ENCODE measurements at regions not wholly inside any gene's neighbourhood (a gene's known extent, or its start where the extent isn't known, plus 50 kb on each side); places are given as distances from the start of the nearest gene placed in this dataset.
"Not testable (repeated sequence)": the region's sequence is repeated elsewhere in the genome, so short reads cannot be mapped to it uniquely, and the experiment has no call there.

GRCh38 chr4:104283303-104283702, 211.4 kb downstream of the CXXC4 start:
- Mint-ChIP-seq H3K36me3 (no peaks in the 10 kb centered on the region), H3K27me3 (no peaks in the 10 kb centered on the region), H3K27ac (no peak overlapping the region), H3K4me3 (no peak overlapping the region), H3K9me3 (peaks cover 4% of the 10 kb centered on the region), H3K4me1 (ENCODE audit: low read depth) (no peaks in the 10 kb centered on the region)
- ChIA-PET POLR2A (no interaction called here), CTCF (no interaction called here)
- intact Hi-C loops (cut with micrococcal nuclease) = no loop called here
- no peak for DNase-seq

- Mint-ChIP-seq H3K9me3 (no peaks in the 10 kb centered on the region), H3K27me3 (no peaks in the 10 kb centered on the region), H3K36me3 (no peaks in the 10 kb centered on the region), H3K4me3 (no peak overlapping the region), H3K27ac (no peak overlapping the region), H3K4me1 (ENCODE audit: low read depth) (no peaks in the 10 kb centered on the region)
- POLR2A ChIA-PET = no interaction called here
- DNase-seq = no peak
- intact Hi-C loops (cut with micrococcal nuclease) = no loop called here
- CTCF ChIA-PET = no interaction called here
Measured at GRCh38 chr4:104279744-104280143, 214.9 kb downstream of the CXXC4 start.

- Mint-ChIP-seq H3K27ac (no peak overlapping the region), H3K36me3 (no peaks in the 10 kb centered on the region), H3K27me3 (no peaks in the 10 kb centered on the region), H3K9me3 (peaks cover 3% of the 10 kb centered on the region), H3K4me3 (no peak overlapping the region), H3K4me1 (ENCODE audit: low read depth) (no peaks in the 10 kb centered on the region)
- DNase-seq = no peak
- ChIA-PET CTCF (no interaction called here), POLR2A (no interaction called here)
- intact Hi-C loops (cut with micrococcal nuclease) = no loop called here
Measured at GRCh38 chr4:104272966-104273365, 221.7 kb downstream of the CXXC4 start.

- POLR2A ChIA-PET; intact Hi-C loops (cut with micrococcal nuclease); H3K36me3 Mint-ChIP-seq; CTCF ChIA-PET; H3K27me3 Mint-ChIP-seq; H3K4me3 Mint-ChIP-seq; H3K9me3 Mint-ChIP-seq; DNase-seq; H3K4me1 Mint-ChIP-seq (ENCODE audit: low read depth); H3K27ac Mint-ChIP-seq: not testable (repeated sequence)
Measured at GRCh38 chr4:104269603-104270002, 225.1 kb downstream of the CXXC4 start.

GRCh38 chr4:104263100-104263499, 231.6 kb downstream of the CXXC4 start:
- CTCF ChIA-PET = no interaction called here

GRCh38 chr4:104262678-104263077, 232.0 kb downstream of the CXXC4 start:
- peaks cover 1% of the 10 kb centered on the region for H3K9me3 Mint-ChIP-seq
- POLR2A ChIA-PET = no interaction called here
- no peaks in the 10 kb centered on the region for H3K27me3 Mint-ChIP-seq
- CTCF ChIA-PET = no interaction called here
- no peaks in the 10 kb centered on the region for H3K4me1 Mint-ChIP-seq (ENCODE audit: low read depth)
- H3K27ac Mint-ChIP-seq = no peak overlapping the region
- no peaks in the 10 kb centered on the region for H3K36me3 Mint-ChIP-seq
- DNase-seq = no peak
- H3K4me3 Mint-ChIP-seq = no peak overlapping the region
- intact Hi-C loops (cut with micrococcal nuclease) = no loop called here

More at GRCh38 chr4:104263100-104263499, 231.6 kb downstream of the CXXC4 start:
- Mint-ChIP-seq H3K27me3 (no peaks in the 10 kb centered on the region), H3K4me1 (ENCODE audit: low read depth) (no peaks in the 10 kb centered on the region), H3K4me3 (no peak overlapping the region), H3K9me3 (peaks cover 1% of the 10 kb centered on the region), H3K27ac (no peak overlapping the region), H3K36me3 (no peaks in the 10 kb centered on the region)
- no peak for DNase-seq
- intact Hi-C loops (cut with micrococcal nuclease) = no loop called here
- POLR2A ChIA-PET = no interaction called here

GRCh38 chr4:104248726-104249125, 246.0 kb downstream of the CXXC4 start:
- ChIA-PET CTCF (no interaction called here), POLR2A (no interaction called here)
- no peaks in the 10 kb centered on the region for H3K27me3 Mint-ChIP-seq
- H3K27ac Mint-ChIP-seq = no peak overlapping the region
- peaks cover 10% of the 10 kb centered on the region for H3K9me3 Mint-ChIP-seq
- no peak for DNase-seq
- H3K36me3 Mint-ChIP-seq = no peaks in the 10 kb centered on the region
- H3K4me1 Mint-ChIP-seq (ENCODE audit: low read depth) = no peaks in the 10 kb centered on the region
- intact Hi-C loops (cut with micrococcal nuclease) = no loop called here
- no peak overlapping the region for H3K4me3 Mint-ChIP-seq

- Mint-ChIP-seq H3K27me3 (no peaks in the 10 kb centered on the region), H3K9me3 (no peaks in the 10 kb centered on the region), H3K27ac (no peak overlapping the region), H3K4me1 (ENCODE audit: low read depth) (no peaks in the 10 kb centered on the region), H3K36me3 (no peaks in the 10 kb centered on the region), H3K4me3 (no peak overlapping the region)
- DNase-seq = no peak
- intact Hi-C loops (cut with micrococcal nuclease) = no loop called here
- ChIA-PET POLR2A (no interaction called here), CTCF (no interaction called here)
Measured at GRCh38 chr4:104235967-104236366, 258.7 kb downstream of the CXXC4 start.

- Mint-ChIP-seq H3K4me3 (no peak overlapping the region), H3K27me3 (no peaks in the 10 kb centered on the region), H3K27ac (no peak overlapping the region), H3K9me3 (peaks cover 5% of the 10 kb centered on the region), H3K36me3 (no peaks in the 10 kb centered on the region), H3K4me1 (ENCODE audit: low read depth) (no peaks in the 10 kb centered on the region)
- ChIA-PET CTCF (no interaction called here), POLR2A (no interaction called here)
- intact Hi-C loops (cut with micrococcal nuclease) = no loop called here
- no peak for DNase-seq
Measured at GRCh38 chr4:104217526-104217925, 277.2 kb downstream of the CXXC4 start.

GRCh38 chr4:104211657-104212056, 283.0 kb downstream of the CXXC4 start:
- no peak overlapping the region for H3K4me3 Mint-ChIP-seq
- H3K27me3 Mint-ChIP-seq = no peaks in the 10 kb centered on the region
- no peaks in the 10 kb centered on the region for H3K36me3 Mint-ChIP-seq
- H3K27ac Mint-ChIP-seq = no peak overlapping the region
- no peak for DNase-seq
- H3K9me3 Mint-ChIP-seq = peaks cover 5% of the 10 kb centered on the region
- CTCF ChIA-PET = no interaction called here
- POLR2A ChIA-PET = no interaction called here
- H3K4me1 Mint-ChIP-seq (ENCODE audit: low read depth) = no peaks in the 10 kb centered on the region
- intact Hi-C loops (cut with micrococcal nuclease) = no loop called here

- Mint-ChIP-seq H3K27me3 (no peaks in the 10 kb centered on the region), H3K4me1 (ENCODE audit: low read depth) (no peaks in the 10 kb centered on the region), H3K4me3 (no peak overlapping the region), H3K36me3 (no peaks in the 10 kb centered on the region), H3K9me3 (peaks cover 5% of the 10 kb centered on the region), H3K27ac (no peak overlapping the region)
- ChIA-PET POLR2A (no interaction called here), CTCF (no interaction called here)
- intact Hi-C loops (cut with micrococcal nuclease) = no loop called here
- no peak for DNase-seq
Measured at GRCh38 chr4:104210420-104210819, 284.3 kb downstream of the CXXC4 start.

- ChIA-PET POLR2A (no interaction called here), CTCF (no interaction called here)
- no peaks in the 10 kb centered on the region for H3K36me3 Mint-ChIP-seq
- intact Hi-C loops (cut with micrococcal nuclease) = no loop called here
- H3K27me3 Mint-ChIP-seq = no peaks in the 10 kb centered on the region
- peaks cover 5% of the 10 kb centered on the region for H3K9me3 Mint-ChIP-seq
- no peak overlapping the region for H3K4me3 Mint-ChIP-seq
- DNase-seq = no peak
- no peak overlapping the region for H3K27ac Mint-ChIP-seq
- H3K4me1 Mint-ChIP-seq (ENCODE audit: low read depth) = no peaks in the 10 kb centered on the region
Measured at GRCh38 chr4:104206784-104207183, 287.9 kb downstream of the CXXC4 start.

GRCh38 chr4:104205116-104205515, 289.6 kb downstream of the CXXC4 start:
- Mint-ChIP-seq H3K4me3 (no peak overlapping the region), H3K27me3 (no peaks in the 10 kb centered on the region), H3K4me1 (ENCODE audit: low read depth) (no peaks in the 10 kb centered on the region), H3K27ac (no peak overlapping the region), H3K36me3 (no peaks in the 10 kb centered on the region), H3K9me3 (peaks cover 5% of the 10 kb centered on the region)
- intact Hi-C loops (cut with micrococcal nuclease) = no loop called here
- ChIA-PET CTCF (no interaction called here), POLR2A (no interaction called here)
- no peak for DNase-seq

- Mint-ChIP-seq H3K4me3 (no peak overlapping the region), H3K27me3 (no peaks in the 10 kb centered on the region), H3K36me3 (no peaks in the 10 kb centered on the region), H3K27ac (no peak overlapping the region), H3K4me1 (ENCODE audit: low read depth) (no peaks in the 10 kb centered on the region), H3K9me3 (peaks cover 2% of the 10 kb centered on the region)
- no peak for DNase-seq
- intact Hi-C loops (cut with micrococcal nuclease) = no loop called here
- ChIA-PET POLR2A (no interaction called here), CTCF (no interaction called here)
Measured at GRCh38 chr4:104188301-104188700, 306.4 kb downstream of the CXXC4 start.
